ENCODE measurements at regions not wholly inside any gene's neighbourhood (a gene's known extent, or its start where the extent isn't known, plus 50 kb on each side); places are given as distances from the start of the nearest gene placed in this dataset.
"Not testable (repeated sequence)": the region's sequence is repeated elsewhere in the genome, so short reads cannot be mapped to it uniquely, and the experiment has no call there.

DNA sequence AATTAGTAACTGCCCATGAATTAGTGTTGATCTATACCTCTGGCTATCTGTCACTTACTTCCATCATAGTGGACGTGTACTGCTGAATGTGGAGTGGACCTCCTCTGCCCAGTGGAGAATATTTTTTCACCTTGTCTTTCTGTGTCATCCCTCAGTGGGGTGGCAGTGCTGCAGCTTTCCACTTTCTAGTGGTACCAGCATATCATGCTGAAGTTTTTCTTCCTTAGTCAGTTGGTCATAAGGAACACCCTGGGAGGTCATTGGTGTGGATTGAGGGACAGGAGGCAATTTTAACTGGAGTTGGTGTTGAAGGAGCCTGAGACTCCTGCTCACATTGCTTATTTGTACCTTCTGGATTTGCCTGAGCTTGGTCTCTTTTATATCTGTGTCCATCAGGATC lies 151.7 kb upstream of the ANKH start:
- DNase-seq (ENCODE audit: low spot score), result no peak

DNA sequence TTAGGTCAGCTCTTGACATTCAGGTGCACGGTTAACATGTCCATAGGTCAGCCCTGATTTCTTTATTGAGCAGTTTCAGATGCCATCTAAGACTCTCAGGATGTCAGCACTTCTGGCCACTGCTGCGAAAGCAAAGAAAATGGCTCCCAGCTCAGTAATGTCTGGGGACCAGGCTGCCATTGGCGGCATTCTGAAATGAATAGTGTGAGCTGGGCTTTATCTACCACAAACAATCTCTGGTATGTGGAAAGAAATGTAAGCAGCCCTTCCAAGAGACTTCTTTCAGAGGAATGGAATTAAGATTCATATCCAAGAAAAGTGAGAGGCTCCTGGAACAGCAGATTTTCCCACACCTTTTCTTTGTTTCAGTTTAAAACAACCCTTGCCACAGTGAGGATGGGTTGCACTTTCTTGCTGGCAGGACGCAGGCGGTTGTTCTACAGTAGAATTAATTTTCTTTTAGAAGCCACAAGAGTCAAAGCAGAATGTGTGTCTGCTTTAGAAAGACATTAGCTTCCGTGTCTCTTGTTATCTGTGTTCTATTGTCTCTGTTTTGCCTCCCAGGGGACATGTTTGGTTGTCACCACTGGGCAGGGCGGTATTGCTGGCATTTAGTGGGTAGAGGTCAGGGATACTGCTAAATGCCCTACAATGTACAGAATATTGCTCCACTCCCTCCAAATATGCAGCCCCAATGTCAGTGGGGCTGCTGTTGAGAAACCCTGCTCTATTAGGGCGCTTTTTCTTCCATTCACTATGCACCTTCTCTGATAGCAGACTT lies 149.9 kb upstream of the ANKH start:
- DNase-seq (ENCODE audit: low spot score), result no peak

DNA sequence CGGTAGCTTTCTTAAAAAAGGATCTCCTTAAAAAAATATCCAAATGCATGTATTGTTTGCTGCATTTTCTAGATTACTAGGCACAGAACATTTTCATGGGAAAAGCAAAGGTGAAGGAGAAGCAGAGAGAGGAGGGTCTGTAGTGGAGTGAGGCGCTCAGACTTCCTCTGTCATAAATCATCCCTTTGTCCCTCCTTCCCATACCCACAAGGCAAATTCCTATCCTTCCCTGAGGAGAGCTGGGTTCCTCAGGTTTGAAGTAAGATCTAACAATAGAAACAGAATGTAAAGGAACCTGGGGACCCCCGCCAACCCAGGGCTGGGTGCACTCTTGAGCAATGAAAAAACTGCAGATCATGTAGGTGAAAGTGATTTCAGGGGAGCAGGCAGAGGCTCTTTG lies 149.2 kb upstream of the ANKH start:
- no peak for DNase-seq (ENCODE audit: low spot score)

DNA sequence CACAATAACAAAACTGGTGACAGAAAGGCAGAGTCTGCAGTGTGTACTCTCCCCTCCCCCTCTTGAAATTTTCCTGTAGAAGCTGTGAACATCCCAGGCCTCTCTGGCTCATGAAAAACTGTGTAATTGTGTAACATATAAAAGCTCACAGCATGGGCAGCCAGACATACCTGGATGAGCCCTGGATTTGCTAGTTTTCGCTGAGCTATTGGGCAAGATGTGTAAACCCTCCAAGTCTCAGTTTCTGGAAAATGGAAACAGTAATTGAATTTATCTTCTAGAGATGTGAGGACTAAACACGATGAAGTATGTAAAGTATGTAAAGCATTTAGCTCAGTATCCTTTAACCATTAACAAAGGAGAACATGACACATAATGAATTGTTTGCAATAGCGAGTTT lies 143.2 kb upstream of the ANKH start:
- no peak for DNase-seq (ENCODE audit: low spot score)

DNA sequence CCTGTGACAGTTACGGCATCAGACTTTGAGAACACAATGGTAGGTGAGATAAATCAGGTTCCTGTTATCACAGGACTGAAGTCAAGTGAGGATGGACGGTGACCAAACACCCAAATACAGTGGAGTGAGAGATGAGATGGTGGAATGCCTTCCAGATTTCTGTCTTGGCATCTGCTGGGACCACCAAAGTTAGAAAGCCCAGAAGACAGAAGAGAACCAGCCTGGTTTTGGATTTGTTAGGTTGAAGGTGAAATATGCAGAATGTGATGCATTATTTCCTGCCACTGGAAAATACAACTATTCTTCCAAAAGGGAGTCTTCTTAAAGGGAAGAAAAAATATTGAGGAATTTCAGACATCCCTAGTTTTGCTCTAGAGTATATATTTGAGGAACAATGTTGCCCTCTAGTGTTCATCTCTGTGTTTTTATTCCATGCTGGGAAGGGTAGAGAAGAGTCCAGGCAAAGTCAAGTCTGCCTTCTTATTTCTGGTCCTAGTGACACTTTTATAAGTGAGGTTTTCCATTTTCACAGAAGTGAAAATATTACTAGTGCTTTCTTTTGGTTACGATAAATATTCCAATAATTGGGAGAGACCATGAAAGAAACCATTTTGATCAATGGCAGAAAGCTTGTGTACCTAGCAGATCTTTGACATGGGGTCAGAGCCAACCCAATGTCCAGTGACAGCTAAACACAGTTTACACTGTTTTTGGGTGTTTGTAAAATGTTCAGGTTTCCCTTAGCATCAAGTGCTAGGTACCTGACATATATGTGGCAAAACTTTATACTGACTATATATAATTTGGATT lies 142.3 kb upstream of the ANKH start:
- DNase-seq (ENCODE audit: low spot score), result peak; percentile 86

DNA sequence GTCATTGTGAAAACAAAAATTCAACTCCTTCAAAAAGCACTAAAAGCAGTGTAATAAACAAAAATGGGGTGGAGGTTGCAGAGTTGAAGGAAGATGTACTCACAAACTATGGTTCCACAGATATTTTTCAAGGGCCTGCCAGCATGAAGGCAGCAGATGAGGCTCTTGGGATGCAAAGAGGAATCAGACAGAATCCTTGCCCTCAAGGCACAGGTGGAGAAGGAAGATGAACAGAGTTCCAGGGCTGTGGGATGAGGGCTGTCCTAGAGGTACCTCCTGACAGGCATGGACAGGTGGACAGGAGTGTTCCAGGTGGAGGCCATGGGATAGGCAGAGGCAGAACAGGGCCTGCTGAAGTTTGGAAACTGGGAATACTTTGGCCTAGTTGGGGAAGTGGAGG lies 140.5 kb upstream of the ANKH start:
- no peak for DNase-seq (ENCODE audit: low spot score)

DNA sequence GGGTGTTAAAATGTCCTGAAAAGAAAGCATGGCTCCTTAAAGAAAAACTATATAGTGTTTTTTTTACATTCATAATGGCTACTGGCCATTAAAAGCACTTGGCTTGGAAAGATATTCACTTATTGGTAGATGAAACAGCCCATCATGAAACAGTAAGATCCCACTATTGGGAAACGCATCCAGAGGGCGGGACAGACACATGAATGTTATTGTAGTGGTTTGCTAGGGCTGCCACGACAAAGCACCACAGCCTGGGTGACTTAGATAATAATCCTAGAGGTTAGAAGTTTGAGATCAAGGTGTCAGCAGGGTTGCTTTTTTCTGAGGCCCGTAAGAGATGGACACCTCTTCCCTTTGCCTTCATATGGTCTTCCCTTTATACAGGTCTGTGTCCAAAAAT lies 139.4 kb upstream of the ANKH start:
- no peak for DNase-seq (ENCODE audit: low spot score)

DNA sequence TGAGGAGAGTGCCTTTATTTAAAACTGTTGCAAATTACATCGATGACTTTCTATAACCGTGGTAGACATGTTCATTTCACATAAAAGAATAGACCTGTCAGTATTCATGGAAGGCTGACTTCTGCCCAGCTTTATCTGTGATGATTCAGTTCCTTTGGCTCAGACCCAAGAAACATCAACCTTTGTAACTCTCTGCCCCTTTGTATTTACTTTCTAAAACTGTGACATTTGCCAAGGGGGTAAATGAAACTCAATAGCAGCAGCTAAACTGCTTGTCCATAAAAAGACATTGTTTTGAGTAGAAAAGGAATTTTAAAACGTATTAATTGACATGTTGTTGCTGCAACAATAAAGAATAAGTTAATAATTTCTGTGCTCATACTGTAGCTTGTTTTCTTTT lies 137.8 kb upstream of the ANKH start:
- DNase-seq (ENCODE audit: low spot score), result no peak

DNA sequence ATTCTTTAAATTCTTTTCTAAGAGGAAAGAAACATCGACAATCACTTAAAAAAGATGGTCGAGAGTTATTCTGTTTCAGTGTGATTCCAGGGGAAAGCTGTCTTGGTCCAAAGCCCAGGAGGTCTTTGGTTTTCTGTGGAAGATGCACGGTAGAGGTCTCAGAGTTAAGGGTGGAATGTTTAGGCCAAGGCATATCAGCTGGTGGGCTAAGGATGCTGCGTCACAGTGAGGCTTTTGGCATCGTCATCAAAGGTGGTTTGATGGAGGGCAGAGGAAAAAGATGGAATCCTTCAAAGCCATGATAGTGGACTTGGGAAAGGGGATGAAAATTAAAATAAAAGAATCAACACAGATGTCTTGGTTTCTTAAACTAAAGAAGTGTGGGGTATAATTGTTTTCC lies 137.3 kb upstream of the ANKH start:
- no peak for DNase-seq (ENCODE audit: low spot score)

DNA sequence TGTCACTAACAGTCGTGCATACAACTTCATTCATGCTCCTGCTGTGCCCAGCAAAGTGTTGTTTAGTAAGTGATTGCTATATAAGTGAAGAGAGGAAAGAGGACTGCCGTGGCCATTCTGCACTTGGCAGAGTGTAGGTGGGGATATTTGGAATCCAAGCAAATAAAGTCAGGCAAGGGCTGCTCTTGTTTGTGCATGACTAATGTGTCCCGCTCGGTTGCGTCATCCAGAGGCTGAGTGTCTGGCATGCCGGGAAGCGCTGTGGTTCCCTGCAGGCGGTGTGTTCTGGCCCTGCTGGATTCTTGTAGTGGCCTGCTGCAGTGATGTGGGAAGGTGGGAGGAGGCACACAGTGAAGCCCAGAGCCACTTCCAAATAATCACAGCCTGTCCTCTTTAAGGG lies 136.9 kb upstream of the ANKH start:
- DNase-seq (ENCODE audit: low spot score), result no peak

DNA sequence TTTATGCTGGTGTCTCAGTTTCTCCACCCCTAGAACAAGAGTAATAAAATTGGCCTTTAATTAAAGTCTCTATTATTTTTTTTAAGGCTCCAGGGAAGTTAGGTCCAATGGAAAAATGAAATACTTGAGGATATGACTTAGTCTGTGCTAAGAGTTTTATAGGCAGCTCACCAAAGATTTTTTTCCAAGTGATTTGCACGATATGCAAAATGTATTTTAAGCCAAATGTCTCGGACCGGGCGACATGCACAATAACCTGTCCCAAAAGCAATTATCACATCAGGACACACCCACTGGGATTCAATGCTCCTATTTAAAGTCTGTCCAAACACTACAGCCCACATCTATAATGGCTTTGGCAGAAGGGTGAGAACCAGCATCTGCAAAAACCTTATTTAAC lies 136.1 kb upstream of the ANKH start:
- no peak for DNase-seq (ENCODE audit: low spot score)

DNA sequence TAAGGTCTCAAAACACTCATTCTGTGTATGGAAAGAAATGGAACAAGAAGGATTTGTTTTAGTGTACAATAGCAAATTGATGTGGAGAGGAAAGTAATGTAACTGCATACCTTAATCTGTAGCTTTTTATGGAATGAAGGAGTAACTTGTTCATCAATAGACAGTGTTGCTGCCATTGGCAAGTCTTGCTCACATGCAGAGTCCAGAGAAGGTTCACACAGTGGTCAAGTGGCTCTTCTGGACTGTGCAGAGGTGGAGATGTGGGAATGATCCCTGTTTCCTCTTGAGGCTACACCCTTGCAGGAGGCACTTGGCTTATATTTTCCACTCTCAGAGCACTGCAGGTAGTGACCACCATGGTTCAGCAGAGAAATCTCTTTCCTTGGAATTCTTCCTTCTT lies 132.9 kb upstream of the ANKH start:
- no peak for DNase-seq (ENCODE audit: low spot score)

DNA sequence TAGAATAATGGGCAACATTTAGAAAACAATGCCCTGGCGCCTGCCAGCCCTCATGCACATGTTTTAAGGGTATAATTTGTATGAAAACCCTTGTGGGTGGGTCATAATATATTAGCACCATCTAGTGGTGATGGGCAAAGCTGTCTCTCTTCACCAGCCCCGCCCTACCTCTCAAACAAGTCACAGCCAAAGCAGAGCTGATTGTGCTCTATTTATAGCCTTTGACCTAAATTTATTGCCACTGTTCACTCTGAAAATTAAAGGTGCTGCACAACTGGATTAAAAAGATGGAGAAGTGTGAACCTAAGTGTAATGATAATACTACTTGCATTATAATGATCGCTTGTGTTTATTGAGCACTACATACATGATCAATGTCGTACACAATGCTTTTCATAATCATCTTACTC lies 131.9 kb upstream of the ANKH start:
- peak; percentile 93 for DNase-seq (ENCODE audit: low spot score)

DNA sequence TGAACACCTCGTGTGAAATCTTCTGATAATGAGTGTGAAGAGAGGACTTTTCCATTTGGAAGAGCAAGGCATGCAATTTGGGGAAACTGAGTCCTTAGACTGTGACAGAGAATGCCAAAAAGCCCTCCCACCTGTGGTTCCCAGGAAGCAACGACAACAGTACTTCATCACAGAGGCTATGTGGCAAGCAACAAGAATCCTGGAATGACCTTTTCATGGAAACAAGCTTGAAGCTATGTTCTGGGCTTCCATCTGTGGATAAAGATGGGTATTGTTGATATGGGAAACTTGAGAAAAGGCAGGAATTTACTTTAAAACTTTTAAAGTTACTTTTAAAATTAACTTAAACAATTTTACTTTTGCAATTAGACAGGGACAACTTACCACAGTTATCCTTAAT lies 131.2 kb upstream of the ANKH start:
- no peak for DNase-seq (ENCODE audit: low spot score)

DNA sequence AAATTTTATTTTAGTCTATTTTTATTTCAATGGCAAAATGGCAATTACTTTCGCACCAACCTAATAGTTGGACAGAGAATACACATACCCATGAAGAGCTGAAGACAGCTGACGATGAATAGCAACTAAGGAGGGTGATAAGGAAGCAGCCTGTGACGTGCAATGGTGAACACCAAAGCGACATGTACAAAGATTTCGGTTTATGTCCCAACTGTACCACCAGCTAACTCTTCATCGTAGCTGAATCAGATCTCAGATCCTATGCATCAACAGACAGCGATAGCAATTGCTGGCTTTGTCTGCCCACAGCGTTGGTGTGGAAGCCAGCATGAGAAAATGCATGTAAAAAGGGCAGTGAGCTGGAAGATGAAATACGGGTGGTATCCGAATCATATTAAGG lies 130.6 kb upstream of the ANKH start:
- DNase-seq (ENCODE audit: low spot score), result no peak

DNA sequence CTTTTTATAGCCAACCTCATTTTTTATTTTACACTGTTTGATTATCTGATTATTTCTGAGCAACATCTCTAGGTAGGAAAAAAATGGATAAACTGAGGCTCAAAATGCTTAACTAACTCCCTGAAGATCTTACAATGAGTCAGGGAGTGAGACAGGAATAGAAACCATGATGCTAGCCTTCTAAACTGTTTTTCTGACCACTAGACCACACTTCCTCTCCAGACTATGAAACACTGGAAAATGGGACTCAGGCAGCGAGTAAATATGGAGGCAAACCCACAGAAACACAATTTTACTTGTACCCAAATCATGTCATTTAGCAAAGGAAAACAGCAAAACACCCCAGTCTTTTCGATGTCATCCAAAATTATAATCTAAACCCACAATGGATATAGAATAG lies 129.9 kb upstream of the ANKH start:
- DNase-seq (ENCODE audit: low spot score), result peak; percentile 64

DNA sequence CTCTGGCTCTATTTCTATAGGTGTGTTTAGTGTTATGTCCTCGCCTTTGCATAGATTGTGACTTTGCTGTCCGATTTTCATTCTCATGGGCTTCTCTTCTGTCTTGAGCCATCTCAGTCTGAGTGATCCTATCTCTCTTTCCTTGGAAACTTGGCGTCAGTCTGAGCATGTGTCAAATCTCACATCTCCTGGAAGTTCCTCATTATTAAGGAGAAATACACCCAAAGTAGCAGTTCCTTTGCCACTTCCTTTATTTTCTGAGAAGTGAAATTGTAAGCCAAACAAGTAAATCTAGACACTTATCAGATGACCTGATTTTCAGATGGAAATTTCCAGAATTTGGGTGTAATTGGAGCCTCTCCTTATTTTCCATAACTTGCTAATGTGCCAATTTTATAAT lies 126.9 kb upstream of the ANKH start:
- DNase-seq (ENCODE audit: low spot score), result peak; percentile 85

DNA sequence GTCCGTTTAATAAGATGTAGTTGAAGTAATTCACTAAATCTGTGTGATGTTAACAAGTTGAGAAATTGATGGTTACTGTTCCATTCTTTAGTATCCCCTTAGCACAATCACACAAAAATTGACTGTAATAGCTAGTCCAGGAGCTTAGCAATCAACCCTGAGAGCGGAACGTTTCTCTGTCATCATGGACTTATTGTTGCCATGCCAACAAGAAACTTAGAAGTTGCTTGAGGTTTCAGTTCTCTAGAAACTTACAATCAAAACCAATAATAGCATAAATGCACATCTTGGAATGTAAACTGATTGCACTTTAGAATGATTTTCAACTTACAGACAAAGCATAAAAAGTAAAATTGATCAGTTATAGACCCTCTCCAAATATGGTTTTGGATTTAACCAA lies 125.4 kb upstream of the ANKH start:
- no peak for DNase-seq (ENCODE audit: low spot score)

DNA sequence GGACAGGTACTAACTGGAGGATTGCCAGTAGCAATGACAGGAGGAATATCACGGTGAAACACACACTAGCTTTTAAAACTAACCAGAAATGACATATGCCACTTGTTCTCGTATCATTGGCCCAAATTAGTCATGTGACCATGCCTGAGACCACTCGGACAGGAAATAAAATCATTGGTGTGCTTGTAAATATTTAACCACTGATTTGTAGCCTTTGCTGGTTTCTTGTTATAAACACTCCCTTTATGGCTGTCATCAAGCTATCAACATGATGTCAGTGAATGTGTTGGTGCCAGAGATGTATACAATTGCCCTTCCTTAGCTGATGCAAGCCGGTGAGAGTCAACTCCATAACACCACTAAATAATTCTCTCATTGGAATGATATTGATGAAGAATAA lies 123.7 kb upstream of the ANKH start:
- DNase-seq (ENCODE audit: low spot score), result no peak

DNA sequence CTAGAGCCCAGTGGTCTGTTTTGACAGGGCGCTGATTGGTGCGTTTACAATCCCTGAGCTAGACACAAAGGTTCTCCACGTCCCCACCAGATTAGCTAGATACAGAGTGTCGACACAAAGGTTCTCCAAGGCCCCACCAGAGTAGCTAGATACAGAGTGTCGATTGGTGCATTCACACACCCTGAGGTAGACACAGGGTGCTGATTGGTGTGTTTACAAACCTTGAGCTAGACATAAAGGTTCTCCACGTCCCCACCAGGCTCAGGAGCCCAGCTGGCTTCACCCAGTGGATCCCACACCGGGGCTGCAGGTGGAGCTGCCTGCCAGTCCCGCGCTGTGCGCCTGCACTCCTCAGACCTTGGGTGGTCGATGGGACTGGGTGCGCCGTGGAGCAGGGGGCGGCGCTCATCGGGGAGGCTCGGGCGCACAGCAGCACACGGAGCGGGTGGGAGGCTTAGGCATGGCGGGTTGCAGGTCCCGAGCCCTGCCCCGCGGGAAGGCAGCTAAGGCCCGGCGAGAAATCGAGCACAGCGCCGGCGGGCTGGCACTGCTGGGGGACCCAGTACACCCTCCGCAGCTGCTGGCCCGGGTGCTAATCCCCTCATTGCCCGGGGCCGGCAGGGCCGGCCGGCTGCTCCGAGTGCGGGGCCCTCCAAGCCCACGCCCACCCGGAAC lies 122.0 kb upstream of the ANKH start:
- not testable (repeated sequence) for DNase-seq (ENCODE audit: low spot score)

DNA sequence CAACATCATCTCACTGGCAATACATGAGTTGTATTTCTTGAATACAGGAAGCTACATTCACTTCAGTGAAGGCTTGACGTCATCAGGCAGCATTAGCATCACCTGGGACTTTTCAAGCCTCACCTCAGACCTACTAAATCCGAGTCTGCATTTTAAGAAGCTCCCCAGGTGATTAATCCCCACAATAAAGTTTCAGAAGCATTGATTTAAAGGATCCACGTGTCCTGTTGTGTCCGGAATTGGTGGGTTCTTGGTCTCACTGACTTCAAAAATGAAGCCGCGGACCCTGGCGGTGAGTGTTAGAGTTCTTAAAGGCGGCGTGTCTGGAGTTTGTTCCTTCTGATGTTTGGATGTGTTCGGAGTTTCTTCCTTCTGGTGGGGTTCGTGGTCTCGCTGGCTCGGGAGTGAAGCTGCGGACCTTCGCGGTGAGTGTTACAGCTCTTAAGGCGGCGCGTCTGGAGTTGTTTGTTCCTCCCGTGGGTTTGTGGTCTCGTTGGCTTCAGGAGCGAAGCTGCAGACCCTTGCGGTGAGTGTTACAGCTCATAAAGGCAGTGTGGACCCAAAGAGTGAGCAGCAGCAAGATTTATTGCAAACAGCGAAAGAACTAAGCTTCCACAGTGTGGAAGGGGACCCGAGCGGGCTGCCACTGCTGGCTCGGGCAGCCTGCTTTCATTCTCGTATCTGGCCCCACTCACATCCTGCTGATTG lies 121.3 kb upstream of the ANKH start:
- peak; percentile 56 for DNase-seq (ENCODE audit: low spot score)

DNA sequence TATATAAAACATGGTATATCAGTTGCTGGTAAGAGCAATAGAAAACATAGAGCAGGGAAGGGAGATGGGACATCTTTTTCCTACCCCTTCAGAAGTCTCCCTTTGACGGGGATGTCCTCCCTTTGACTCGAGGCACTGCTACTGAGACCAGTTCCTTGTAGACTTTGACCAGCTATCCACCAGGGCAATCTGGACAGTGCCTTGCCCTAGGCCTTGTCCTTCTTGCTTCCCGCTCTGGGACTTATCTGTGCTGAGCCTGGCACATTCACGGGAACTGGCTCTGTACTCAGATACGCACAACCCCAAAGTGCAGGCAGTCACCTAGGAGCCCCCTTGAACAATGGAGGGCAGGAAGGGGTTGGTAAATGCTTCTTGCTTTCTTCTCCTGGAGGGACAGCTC lies 116.6 kb upstream of the ANKH start:
- DNase-seq (ENCODE audit: low spot score), result no peak

DNA sequence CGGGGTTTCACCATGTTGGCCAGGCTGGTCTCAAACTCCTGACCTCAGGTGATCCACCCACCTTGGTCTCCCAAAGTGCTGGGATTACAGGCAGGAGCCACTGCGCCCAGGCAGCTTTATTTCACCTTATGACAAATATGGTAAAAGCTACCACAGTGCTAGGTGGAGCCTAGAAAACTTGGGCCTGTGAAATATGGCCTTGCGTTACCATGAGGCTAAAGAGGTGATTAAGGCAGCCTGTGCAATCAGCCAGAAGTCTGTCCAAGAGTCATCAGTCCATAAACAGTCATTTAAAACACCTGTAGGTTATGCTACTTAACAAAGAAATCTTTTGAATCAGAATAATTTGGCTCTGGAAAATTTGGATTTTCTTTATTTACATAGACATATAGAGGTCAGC lies 114.8 kb upstream of the ANKH start:
- DNase-seq (ENCODE audit: low spot score), result no peak

Data from pons (tissue), 1 donor.